ENCODE measurements at regions not wholly inside any gene's neighbourhood (a gene's known extent, or its start where the extent isn't known, plus 50 kb on each side); places are given as distances from the start of the nearest gene placed in this dataset.
A peak's percentile ranks its signal among the peaks of the same experiment; 100 is the strongest.
"Not testable (repeated sequence)": the region's sequence is repeated elsewhere in the genome, so short reads cannot be mapped to it uniquely, and the experiment has no call there.

- Histone ChIP-seq H3K56ac (ENCODE audit: insufficient read length, low read depth, low read length) (no peak overlapping the region), H3K18ac (ENCODE audit: insufficient read length, low read depth, low read length) (no peak overlapping the region), H2BK20ac (ENCODE audit: low read depth, low read length, poor library complexity, severe bottlenecking) (peak overlapping the region; percentile 64), H3K79me2 (ENCODE audit: insufficient read depth, low read length) (peaks cover 5% of the 10 kb centered on the region; the same call in 1 of the 2 replicates), H3K27me3 (ENCODE audit: insufficient read depth, low read length) (no peaks in the 10 kb centered on the region), H3K9me3 (ENCODE audit: control insufficient read depth, low read depth, low read length) (no peaks in the 10 kb centered on the region), H4K20me1 (ENCODE audit: control insufficient read depth, insufficient read depth, insufficient read length) (no peaks in the 10 kb centered on the region), H2BK5ac (ENCODE audit: insufficient read length, low read length) (no peak overlapping the region), H4K5ac (ENCODE audit: insufficient read length, low read depth, low read length) (no peak overlapping the region), H3K14ac (ENCODE audit: insufficient read depth, low read length) (no peak overlapping the region), H4K8ac (replicated peaks; ENCODE audit: insufficient read length, low read depth, low read length) (no peak overlapping the region), H3K23me2 (ENCODE audit: insufficient read length, low read depth, low read length, poor library complexity, severe bottlenecking) (no peaks in the 10 kb centered on the region), H3K27ac (ENCODE audit: insufficient read length, low read depth, low read length) (peak overlapping the region; percentile 98), H3T11ph (ENCODE audit: low read length) (peak overlapping the region; percentile 63), H3K4me1 (ENCODE audit: insufficient read depth, low read length) (peaks cover 19% of the 10 kb centered on the region), H2BK15ac (ENCODE audit: low read depth, low read length) (no peak overlapping the region), H3K4me2 (ENCODE audit: insufficient read depth, insufficient read length, low read length) (peak overlapping the region; percentile 68), H2AFZ (ENCODE audit: low read length) (no peak overlapping the region), H3K4ac (ENCODE audit: low read depth, low read length) (no peak overlapping the region; the same call in 1 of the 2 replicates), H2BK120ac (ENCODE audit: low read depth, low read length, poor library complexity, severe bottlenecking) (peak overlapping the region; percentile 19), H2AK5ac (ENCODE audit: insufficient read length, low read length) (no peak overlapping the region), H3K9ac (ENCODE audit: extremely low read depth, insufficient read length, low read length) (peak overlapping the region; percentile 18), H2BK12ac (ENCODE audit: insufficient read length, low read depth, low read length) (peak overlapping the region; percentile 80), H3K23ac (ENCODE audit: insufficient read length, low read depth, low read length) (no peak overlapping the region), H3K79me1 (ENCODE audit: insufficient read depth, low read depth, low read length, poor library complexity, severe bottlenecking) (no peaks in the 10 kb centered on the region), H4K91ac (ENCODE audit: insufficient read length, low read depth, low read length) (no peak overlapping the region)
- Mint-ChIP-seq H3K9me3 (peaks cover 4 to 9% of the 10 kb centered on the region in 2 experiments; a peak in 4 of 5 replicates), H3K27me3 (ENCODE audit: low read depth) (no peaks in the 10 kb centered on the region; the same call in 1 of the 2 replicates), H3K4me3 (peak overlapping the region; percentile 21 to 57; a peak in 4 of 5 replicates), H3K36me3 (ENCODE audit: insufficient read depth in 1 of 3, low read depth in 3 of 3) (peaks cover 14 to 17% (median 17%) of the 10 kb centered on the region in 3 experiments), H3K4me1 (peaks cover 57 to 60% of the 10 kb centered on the region in 2 experiments), H3K27ac (peak overlapping the region; percentile 86 to 98 (median 96))
- TF ChIP-seq, protein P1, sequence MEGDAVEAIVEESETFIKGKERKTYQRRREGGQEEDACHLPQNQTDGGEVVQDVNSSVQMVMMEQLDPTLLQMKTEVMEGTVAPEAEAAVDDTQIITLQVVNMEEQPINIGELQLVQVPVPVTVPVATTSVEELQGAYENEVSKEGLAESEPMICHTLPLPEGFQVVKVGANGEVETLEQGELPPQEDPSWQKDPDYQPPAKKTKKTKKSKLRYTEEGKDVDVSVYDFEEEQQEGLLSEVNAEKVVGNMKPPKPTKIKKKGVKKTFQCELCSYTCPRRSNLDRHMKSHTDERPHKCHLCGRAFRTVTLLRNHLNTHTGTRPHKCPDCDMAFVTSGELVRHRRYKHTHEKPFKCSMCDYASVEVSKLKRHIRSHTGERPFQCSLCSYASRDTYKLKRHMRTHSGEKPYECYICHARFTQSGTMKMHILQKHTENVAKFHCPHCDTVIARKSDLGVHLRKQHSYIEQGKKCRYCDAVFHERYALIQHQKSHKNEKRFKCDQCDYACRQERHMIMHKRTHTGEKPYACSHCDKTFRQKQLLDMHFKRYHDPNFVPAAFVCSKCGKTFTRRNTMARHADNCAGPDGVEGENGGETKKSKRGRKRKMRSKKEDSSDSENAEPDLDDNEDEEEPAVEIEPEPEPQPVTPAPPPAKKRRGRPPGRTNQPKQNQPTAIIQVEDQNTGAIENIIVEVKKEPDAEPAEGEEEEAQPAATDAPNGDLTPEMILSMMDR (conservative IDR thresholded peaks at IDR 0.05), result no peak
- WGBS (ENCODE audit: extremely low coverage, insufficient read length, low lambda C conversion rate), result no CpG with 5 or more reads among the region's 4 CpGs
- no peak for DNase-seq
Measured at GRCh38 chr4:87918314-87919058, 57.0 kb upstream of the SPP1 start.

GRCh38 chr4:87919304-87919703 lies 56.2 kb upstream of the SPP1 start:
- not testable (repeated sequence) for H3K56ac ChIP-seq (ENCODE audit: insufficient read length, low read depth, low read length); H4K20me1 ChIP-seq (ENCODE audit: control insufficient read depth, insufficient read depth, insufficient read length); H3K79me1 ChIP-seq (ENCODE audit: insufficient read depth, low read depth, low read length, poor library complexity, severe bottlenecking); H2BK15ac ChIP-seq (ENCODE audit: low read depth, low read length); H3K23ac ChIP-seq (ENCODE audit: insufficient read length, low read depth, low read length); H3K4ac ChIP-seq (ENCODE audit: low read depth, low read length); H4K8ac ChIP-seq (replicated peaks; ENCODE audit: insufficient read length, low read depth, low read length); H2BK12ac ChIP-seq (ENCODE audit: insufficient read length, low read depth, low read length); H3K79me2 ChIP-seq (ENCODE audit: insufficient read depth, low read length); DNase-seq; H3K27me3 ChIP-seq (ENCODE audit: insufficient read depth, low read length); H4K5ac ChIP-seq (ENCODE audit: insufficient read length, low read depth, low read length); H2BK5ac ChIP-seq (ENCODE audit: insufficient read length, low read length); H3K27me3 Mint-ChIP-seq (ENCODE audit: low read depth); H3K14ac ChIP-seq (ENCODE audit: insufficient read depth, low read length); H2AFZ ChIP-seq (ENCODE audit: low read length); H4K91ac ChIP-seq (ENCODE audit: insufficient read length, low read depth, low read length); H3K23me2 ChIP-seq (ENCODE audit: insufficient read length, low read depth, low read length, poor library complexity, severe bottlenecking); H3K9me3 ChIP-seq (ENCODE audit: control insufficient read depth, low read depth, low read length)
- H3K4me1 ChIP-seq (ENCODE audit: insufficient read depth, low read length), result peaks cover 19% of the 10 kb centered on the region
- Mint-ChIP-seq H3K4me3 (peak overlapping the region in 1 of 2 experiments; percentile 54; a peak in 4 of 5 replicates), H3K9me3 (peaks cover 4 to 14% of the 10 kb centered on the region in 2 experiments; a peak in 4 of 5 replicates), H3K27ac (peak overlapping the region; percentile 80 to 98 (median 94)), H3K4me1 (peaks cover 57 to 60% of the 10 kb centered on the region in 2 experiments), H3K36me3 (ENCODE audit: insufficient read depth in 1 of 3, low read depth in 3 of 3) (peaks cover 21 to 24% (median 24%) of the 10 kb centered on the region in 3 experiments)
- peak overlapping the region; percentile 43 for H3K9ac ChIP-seq (ENCODE audit: extremely low read depth, insufficient read length, low read length)
- H2BK20ac ChIP-seq (ENCODE audit: low read depth, low read length, poor library complexity, severe bottlenecking), result peak overlapping the region; percentile 64
- peak overlapping the region; percentile 63 for H3T11ph ChIP-seq (ENCODE audit: low read length)
- H2AK5ac ChIP-seq (ENCODE audit: insufficient read length, low read length), result peak overlapping the region; percentile 87
- H3K4me2 ChIP-seq (ENCODE audit: insufficient read depth, insufficient read length, low read length), result peak overlapping the region; percentile 68
- peak overlapping the region; percentile 99 for H2BK120ac ChIP-seq (ENCODE audit: low read depth, low read length, poor library complexity, severe bottlenecking)
- no CpG with 5 or more reads among the region's 1 CpG for WGBS (ENCODE audit: extremely low coverage, insufficient read length, low lambda C conversion rate)
- H3K18ac ChIP-seq (ENCODE audit: insufficient read length, low read depth, low read length), result peak overlapping the region; percentile 34
- peak overlapping the region; percentile 98 for H3K27ac ChIP-seq (ENCODE audit: insufficient read length, low read depth, low read length)

All from H9 (cell line).